Ovary (tissue), 3 donors: ENCODE measurements at regions not wholly inside any gene's neighbourhood (a gene's known extent, or its start where the extent isn't known, plus 50 kb on each side); places are given as distances from the start of the nearest gene placed in this dataset.
"Not testable (repeated sequence)": the region's sequence is repeated elsewhere in the genome, so short reads cannot be mapped to it uniquely, and the experiment has no call there.

Source experiments
- POLR2A ChIP-seq: fragments of 450-650 bp; IDR thresholded peaks from one replicate; pipeline ENCODE4 v1.6.1; 2017; ENCODE audit warnings: antibody characterized with exemption, mild to moderate bottlenecking, moderate library complexity
- TF ChIP-seq, protein P1 (sequence below), 3 donors: fragments of 450-650 bp in 2 of 3; fragments of 200-600 bp in 1 of 3; IDR thresholded peaks; one replicate each; pipeline versions ENCODE4 v1.5.1 to v1.8.0; 2016 to 2022; ENCODE audit warnings: antibody characterized with exemption in 3 of 3, mild to moderate bottlenecking in 1 of 3
- donor health status: DM: no; HTN: no; CAD: no.

DNA sequence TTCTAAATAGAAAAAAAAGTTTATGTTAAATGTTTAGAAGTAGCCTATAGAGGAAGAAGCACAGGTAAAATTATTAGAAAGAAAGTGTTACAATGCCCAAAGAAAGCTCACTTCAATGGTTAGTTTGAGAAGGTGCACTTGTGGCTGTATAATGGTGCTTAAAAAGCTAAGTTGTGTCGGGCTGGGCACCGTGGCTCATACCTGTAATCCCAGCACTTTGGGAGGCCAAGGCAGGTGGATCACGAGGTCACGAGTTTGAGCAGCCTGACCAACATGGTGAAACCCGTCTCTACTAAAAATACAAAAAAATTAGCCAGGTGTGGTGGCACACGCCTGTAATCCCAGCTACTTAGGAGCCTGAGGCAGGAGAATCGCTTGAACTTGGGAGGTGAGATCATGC lies 355.7 kb upstream of the ANKRD30A start:
- TF ChIP-seq, protein P1, sequence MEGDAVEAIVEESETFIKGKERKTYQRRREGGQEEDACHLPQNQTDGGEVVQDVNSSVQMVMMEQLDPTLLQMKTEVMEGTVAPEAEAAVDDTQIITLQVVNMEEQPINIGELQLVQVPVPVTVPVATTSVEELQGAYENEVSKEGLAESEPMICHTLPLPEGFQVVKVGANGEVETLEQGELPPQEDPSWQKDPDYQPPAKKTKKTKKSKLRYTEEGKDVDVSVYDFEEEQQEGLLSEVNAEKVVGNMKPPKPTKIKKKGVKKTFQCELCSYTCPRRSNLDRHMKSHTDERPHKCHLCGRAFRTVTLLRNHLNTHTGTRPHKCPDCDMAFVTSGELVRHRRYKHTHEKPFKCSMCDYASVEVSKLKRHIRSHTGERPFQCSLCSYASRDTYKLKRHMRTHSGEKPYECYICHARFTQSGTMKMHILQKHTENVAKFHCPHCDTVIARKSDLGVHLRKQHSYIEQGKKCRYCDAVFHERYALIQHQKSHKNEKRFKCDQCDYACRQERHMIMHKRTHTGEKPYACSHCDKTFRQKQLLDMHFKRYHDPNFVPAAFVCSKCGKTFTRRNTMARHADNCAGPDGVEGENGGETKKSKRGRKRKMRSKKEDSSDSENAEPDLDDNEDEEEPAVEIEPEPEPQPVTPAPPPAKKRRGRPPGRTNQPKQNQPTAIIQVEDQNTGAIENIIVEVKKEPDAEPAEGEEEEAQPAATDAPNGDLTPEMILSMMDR (IDR thresholded peaks at IDR 0.05): not testable (repeated sequence)
- TF ChIP-seq POLR2A: not testable (repeated sequence)
